HG03095 (cell line): ENCODE measurements at regions not wholly inside any gene's neighbourhood (a gene's known extent, or its start where the extent isn't known, plus 50 kb on each side); places are given as distances from the start of the nearest gene placed in this dataset.
"Not testable (repeated sequence)": the region's sequence is repeated elsewhere in the genome, so short reads cannot be mapped to it uniquely, and the experiment has no call there.

ENCODE experiments used
- ATAC-seq: cut with Tn5 transposase; IDR thresholded peaks from one replicate; pipeline ENCODE4 v1.9.1; 2021; ENCODE audit warnings: moderate library complexity; ENCODE audit not compliant: unreplicated experiment

DNA sequence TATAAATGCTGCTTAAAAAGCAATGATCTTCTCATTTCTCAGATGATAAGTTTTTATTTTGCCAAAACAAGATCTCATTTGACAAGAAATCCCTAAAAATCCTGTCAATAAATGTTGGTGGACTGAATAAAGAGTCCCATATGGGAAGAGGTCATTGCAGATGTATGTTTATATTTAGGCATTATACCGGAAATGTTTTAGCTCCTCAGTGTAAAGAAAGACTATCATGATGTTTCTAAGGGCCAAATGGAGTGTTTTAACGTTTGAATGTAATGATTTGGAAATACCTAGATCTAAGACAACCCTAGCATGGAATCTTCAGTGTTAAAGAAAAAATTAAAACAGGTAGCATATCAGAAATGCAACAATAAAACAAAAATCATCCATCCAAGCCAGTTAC, 457.8 kb upstream of the NFE2L3 start:
- ATAC-seq, result no peak

DNA sequence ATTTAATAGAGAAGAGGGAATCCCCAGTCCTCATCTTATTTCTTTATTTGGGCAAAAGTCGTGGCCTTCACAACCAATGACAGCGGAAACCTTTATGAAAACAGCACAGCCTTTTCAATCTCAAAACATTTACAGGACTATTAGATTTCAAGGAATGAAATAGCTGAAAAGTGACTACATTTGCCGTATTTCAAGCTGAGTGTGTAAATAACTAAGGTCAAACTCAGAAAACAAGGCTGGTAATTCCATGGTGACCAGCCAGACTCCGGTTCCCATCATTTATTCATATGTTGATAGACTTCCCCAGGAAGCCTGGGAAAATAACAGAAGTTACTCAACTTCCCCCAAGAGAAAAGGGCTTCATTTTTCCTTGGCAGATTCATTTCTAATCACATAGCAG, 457.3 kb upstream of the NFE2L3 start:
- no peak for ATAC-seq

DNA sequence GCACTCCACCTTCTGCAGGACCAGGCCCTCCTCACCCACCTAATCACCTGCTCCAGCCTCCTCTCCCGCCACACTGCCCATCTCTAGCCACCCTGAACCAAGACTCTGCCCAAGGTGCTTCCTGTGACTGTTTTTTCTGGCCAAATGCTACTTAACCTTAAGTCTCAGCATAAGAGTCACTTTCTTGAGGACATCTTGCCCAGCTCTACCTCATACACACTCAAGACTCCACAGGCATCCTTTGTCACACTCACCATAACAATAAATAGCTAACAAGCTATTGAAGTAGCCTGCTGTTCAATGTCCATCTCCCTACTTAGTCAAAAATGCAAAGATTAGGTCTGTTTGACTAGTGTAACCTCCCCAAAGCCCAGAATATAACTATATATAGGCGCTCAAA, 455.4 kb upstream of the NFE2L3 start:
- ATAC-seq, result no peak

DNA sequence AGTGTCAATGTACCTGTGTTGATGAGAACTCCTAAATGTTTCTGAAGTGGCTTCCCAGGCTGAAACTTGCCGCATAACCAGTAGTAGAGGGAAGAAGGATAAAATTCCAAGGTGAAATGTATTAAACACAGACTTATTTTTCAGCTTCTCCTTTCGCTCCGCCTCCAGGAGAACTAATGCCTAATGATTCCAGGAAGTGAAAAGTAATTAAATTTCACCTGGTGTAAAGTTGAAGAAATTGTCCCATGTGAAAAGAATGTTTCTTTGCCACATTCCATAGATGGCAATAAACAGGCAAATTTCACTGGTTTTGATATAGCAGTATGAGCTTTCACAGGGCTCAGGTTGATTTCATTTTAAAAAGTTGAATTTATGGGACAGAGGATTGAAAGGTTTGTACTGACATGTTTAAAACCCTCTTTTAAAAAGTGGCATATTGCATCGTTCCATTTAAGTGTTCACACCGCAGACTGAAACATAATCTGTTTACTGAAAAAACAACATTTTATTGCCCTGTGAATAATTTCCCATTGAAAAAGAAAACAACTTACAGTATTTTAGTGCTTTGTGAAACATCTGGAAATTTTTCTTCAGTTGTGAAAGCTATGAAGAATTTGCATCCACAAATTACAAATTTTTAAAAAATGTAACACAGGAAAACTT, 453.4 kb upstream of the NFE2L3 start:
- no peak for ATAC-seq

DNA sequence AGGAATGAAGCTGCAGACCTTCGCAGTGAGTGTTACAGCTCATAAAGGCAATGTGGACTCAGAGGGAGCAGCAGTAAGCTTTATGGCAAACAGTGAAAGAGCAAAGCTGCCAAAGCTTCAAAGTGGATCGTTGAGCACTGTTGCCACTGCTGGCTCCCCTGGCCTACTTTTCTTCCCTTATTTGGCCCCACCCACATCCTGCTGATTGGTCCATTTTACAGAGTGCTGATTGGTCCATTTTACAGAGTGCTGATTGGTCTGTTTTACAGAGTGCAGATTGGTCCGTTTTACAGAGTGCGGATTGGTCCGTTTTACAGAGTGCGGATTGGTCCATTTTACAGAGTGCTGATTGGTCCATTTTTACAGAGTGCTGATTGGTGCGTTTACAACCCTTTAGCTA, 451.9 kb upstream of the NFE2L3 start:
- ATAC-seq, result not testable (repeated sequence)

DNA sequence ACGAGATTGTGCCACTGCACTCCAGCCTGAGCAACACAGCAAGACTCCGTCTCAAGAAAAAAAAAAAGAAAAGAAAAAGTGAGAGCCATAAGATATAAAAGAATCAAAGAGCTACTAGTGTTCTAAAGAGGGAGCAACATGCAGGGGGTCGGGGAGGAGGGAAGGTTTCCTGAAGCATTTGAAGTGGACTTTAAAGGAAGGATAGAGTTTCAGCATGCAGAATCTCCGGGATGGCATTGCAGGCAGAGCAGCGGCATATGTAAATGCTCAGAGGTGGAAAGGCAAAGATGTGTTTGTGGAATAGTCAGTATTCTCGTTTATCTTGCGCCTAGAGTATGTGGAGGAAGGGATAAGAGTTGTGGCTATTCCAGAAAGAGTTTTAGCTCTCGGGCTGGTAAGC, 447.6 kb upstream of the NFE2L3 start:
- no peak for ATAC-seq

DNA sequence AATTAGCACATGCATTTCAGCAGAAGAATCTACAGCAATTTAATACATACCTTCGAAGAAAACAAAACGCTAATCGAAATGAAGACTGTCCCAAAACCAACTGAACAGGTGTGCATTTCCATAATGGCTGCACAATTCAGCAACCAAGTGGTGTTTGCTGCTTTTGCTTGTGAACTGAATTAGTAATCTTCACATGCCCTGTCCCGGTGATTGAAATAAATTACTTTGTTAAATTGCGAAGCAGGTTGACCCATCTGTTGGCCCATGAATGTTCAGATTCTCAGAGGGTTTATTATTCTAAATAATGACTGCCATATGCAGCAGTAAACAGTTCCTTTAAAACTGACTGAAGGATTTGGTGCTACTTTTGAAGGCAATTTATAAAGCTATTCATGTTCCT, 445.2 kb upstream of the NFE2L3 start:
- ATAC-seq, result no peak

DNA sequence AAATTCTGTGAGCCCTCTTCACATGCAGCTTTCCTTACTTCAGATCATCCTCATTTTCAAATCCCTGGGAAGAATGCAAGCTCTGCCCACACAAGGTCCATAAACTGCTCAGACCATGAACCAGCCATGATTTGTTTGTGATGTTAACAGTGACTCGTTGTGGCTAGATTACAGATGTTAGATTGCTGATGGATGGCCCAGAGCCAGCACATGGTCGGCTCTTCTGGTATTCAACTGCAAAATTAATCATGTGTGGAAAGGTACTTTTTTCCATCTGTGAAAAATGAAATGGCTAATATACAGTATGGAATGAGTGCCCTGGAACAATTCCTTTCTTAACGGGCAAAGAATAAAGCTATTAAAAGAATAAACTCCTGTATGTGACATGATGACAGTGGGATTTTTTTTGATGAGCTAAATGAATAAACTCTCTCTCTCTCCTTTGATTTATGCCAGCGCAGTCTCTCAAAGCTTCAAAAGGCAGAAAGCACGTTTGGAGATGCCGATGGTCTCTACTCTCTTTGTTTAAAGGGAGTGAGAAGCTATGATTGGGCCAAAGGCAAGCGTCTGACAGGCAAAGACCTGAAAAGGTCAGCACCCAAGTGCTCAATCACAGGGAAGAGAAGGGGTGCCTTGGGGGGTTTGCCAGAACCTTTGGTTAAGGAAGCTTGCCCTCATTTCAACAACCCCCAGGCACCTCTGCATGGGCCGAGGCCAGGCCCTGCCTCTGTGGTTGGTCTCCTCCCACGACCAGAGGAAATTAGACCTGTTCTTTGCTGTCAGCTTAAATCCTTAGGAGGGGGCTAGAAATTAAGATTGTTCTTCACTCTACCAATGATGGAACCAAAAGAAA, 444.0 kb upstream of the NFE2L3 start:
- ATAC-seq, result no peak

DNA sequence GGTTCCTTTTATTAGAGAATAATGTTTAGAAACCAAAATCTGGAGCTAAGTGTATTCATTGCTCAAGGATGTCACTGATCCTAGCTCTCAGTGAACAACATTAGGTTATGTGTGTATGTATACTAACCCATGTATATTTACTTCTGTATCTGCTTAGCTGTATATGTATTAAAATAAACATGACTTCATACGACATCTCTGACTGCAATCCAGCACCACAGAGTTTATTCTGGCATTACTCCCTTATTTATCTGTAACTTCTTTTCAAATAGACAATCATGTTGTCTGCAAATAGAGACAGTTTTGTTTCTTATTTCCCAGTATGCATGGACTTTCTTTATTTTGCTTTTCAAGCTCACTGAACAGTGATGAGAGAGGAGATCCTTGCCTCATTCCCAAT, 441.0 kb upstream of the NFE2L3 start:
- ATAC-seq, result no peak

DNA sequence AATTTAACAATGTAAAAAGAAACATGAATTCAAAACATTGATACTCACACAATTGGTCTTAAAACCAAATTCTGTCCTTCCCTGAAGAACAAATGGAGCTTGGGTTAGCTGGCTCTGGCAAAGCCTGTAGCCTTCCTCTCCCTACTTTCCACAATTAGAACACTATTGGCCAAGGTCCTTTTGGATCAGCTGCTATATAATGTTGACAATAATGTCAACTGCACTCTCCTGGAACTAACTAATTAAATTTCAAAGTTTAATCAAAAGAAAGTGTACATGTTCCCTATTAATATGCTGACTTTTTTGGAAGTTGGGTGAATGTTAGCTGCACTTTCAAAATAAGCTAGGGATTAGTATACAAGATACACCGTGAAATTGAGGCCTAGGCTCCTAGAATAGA, 440.1 kb upstream of the NFE2L3 start:
- ATAC-seq, result no peak

DNA sequence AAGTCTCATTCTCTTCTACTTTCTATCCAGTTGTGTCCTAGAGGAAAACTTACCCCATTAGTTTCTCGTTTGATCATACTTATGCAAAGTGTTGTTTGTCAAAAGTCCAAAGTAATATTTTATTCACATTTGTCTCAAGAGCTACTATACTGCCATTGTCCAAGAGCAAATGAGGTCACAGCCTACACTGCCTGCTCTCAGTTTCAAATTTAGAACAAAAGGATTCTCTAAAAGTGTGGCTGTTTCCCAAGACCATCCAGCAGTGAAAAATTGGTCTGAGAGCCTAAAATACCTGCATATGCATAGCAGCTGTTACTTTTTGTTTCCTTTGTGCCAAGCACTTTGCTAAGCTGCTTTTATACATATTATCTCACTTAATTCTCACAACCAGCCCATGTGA, 439.5 kb upstream of the NFE2L3 start:
- ATAC-seq, result no peak

DNA sequence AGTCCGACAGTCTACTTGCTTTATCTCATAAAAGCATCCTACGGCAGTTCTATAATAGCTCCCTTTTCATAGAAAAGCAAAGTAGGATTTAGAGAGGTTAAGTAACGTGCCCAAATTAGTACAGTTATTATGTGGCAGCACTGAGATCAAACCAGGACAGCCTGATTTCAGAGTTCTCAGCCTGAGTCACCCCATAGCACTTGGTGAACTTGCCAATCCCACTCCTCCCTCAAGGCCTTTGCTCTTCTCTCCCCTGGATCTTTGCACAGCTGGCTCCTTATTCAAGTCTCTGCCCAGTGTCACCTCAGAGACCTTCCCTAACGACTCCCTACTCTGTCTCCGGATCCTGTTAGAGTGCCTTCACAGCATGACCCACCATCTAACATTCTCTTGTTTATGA, 438.0 kb upstream of the NFE2L3 start:
- no peak for ATAC-seq

DNA sequence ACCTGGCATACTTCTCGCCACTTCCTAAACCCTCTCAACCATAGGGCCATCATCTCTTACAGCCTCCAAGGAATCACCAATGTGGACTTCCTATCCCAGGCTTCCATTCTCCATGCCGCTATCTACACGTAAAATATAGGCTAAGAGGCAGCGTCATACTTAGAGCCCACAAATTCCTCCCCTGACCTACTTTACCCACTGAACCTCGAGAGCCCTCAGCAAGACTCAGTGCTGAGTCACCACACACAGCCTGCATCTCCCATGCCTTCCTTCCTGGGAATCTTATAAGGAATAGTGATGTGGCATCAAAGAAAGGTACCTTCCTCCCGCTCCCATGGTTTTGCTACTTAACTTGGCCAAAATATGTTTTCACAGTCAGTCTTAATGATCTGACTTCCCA, 435.6 kb upstream of the NFE2L3 start:
- ATAC-seq, result no peak

DNA sequence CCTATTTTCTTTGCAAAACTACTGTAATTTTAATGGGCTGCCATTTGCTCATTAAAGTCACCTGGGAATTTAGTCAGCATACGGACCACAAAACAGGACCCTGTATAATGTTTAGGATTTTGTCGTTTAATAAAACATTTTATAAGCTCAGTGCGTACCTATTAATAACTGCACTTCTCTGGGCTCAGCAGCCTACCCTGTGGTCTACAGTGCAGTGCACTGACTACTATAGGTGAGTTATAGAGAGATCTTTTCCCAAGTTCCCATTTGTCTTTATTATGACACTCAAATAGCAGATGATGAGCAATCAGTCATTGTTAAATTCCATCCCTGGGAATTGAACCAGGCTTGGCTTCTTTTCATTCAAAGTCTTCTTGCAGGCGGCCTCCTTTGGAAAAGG, 433.4 kb upstream of the NFE2L3 start:
- ATAC-seq, result no peak

DNA sequence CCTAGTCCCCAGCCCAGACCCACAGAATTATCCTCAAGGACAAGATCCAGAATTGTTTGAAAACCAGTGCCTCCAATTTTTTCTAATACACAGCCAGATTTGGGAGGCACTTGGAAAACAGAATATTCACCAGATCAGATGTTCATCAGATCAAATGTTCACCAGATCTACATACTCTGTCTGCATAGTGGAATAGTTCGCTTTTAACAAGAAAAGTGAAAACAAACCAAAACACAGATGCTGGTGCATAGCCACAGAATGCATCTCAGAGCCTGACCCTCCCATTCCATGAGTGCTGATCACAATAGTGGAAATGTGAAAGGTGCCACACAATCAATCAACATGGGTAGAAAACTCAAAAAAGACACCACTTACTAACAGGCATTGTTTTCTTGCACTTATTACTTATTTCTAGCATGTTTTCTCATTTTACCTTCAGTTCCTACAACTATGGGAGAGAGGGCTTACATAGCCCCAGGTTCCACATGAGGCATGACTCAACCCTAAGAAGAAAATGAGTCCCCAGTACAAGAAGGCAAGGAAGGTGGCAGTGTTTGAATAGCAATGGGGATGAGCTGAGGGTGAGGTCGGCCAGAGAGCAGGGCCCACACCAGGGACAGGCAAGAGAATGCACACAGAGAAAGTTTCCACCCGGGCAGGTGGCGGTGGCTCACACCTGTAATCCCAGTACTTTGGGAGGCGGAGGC, 432.7 kb upstream of the NFE2L3 start:
- no peak for ATAC-seq

DNA sequence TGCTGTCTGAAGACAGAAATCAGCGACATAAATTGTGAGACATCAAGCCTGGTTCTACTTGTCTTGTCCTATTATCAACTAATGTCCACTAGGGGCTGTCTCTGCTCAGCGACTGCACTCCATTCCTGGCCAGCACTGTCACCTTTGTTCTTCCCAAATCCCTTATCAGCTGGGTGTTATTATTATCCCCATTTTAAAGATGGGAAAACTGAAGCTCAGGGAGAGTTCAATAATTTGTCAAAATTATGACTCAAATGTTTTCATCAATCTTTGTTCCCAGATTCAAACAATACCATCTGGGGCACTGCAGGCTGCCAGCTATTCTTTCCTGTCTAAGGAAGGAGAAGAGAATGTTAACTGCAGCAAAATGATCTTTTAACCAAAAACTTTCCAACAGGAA, 431.6 kb upstream of the NFE2L3 start:
- no peak for ATAC-seq

DNA sequence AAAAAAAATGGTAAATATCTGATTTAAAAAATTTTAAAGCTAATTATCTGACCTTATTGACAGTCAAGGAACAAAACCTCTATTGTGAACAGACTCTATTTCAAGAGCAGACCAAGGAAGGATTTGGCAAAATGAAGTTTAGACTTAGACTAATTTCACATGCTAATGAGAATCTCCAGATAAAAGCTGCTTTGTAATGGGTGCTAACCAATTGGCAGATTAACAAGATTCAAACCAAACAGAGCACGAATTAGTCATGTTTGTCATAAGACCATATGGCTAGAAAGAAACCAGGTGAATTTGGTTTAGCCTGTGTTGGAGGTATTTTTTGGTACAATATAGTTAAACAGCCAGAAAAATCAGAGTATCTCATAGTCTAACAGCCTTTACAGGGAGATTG, 429.1 kb upstream of the NFE2L3 start:
- ATAC-seq, result no peak

DNA sequence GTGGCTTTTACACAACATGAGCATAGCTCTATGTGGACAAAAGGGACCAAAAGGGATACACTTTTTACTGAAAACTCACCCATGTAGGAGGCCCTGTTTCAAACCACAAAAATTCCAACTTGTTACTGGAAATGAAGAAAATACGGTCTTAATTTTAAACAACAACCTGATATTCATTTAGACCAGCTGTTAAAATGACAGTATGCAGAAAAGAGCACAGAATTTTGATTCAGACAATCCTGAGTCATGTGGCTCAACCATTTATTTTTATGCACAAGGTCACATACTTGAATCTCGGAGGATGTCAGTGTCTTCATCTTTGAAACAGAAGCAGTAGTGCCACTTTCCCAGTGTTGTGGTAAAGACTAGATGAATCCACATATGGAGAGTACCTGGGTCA, 426.5 kb upstream of the NFE2L3 start:
- no peak for ATAC-seq

DNA sequence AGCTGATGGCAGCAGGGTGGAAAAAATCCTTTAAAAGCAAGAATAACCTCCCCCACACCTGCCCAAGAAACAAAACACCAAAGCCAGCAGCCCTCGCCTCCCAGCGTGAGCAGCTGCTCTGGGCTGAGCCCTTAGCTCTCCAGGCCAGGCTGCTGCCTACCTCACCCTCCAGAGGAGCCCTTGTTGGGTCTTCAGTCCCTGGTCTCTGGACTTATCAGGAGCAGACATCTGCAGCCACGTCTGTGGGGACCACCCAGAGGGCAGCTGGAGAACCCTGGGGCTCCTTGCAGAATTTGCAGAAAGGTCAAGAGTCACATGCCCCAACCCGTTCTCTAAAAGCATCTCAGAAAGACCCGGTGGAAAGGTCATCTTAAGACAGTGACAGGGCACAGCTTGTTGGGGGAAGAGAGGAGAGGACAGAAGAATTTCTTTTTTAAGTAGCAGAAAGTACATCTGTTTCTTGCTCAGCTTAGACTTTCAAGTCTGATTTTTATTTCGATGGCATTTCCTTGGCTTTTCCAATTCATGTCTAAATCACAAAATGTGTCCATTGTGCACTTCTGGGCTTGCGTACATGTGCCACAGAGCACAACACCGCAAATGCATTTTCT, 425.7 kb upstream of the NFE2L3 start:
- no peak for ATAC-seq

DNA sequence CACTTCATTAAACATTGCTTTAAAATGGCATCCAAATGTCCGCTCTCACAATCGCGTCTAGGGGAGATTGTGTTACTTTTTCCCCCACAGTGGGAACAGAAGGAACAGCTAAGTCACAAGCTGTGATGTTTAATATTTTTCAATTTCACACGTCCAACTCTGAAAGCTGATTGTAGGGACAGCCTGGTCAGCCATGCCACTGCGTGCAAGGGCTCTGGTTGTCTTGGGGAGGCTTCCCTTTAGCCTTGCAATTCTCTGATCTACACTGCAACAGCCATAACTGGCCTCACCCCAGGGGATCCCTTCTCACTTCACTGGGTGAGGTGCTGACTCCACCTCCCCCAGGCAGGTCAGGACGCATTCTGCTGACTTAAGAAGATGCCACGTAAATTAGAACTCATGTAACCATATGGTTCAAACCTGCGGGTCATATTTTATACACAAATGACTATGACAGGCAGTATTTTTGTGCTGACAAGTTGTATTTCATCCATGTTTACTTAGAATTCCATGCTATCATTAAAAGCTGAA, 425.2 kb upstream of the NFE2L3 start:
- no peak for ATAC-seq

DNA sequence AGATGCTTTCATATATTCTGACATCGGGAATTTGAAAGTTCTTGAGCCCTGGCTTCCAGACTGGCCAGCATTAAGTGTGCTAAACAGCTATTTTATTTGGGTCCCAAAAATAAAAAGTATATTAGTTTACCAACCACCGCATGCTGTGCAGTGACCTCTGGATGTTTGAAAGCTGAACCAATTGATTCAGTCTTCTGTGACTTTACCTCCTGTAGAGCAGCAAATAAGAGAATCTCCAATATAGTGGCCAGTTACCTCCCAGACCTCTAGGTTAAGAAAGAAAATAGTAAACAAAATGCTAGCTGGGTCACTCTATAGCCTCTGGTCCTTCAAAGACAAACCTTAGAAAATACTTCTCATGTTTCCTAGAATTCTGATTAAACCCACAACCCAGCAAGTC, 424.6 kb upstream of the NFE2L3 start:
- no peak for ATAC-seq
